Right lobe of liver (tissue), 6 donors: ENCODE measurements at regions not wholly inside any gene's neighbourhood (a gene's known extent, or its start where the extent isn't known, plus 50 kb on each side); places are given as distances from the start of the nearest gene placed in this dataset.

Source experiments
- ATAC-seq, 4 donors: fragments of 200-7000 bp; cut with Tn5 transposase; one replicate each; pipeline ENCODE4 v1.9.1; 2020; ENCODE audit warnings: mild to moderate bottlenecking in 4 of 4, moderate library complexity in 4 of 4
- DNase-seq, 3 donors: peaks; one replicate each; pipeline ENCODE4 v3.0.0-alpha.2; 2020
- H3K27ac ChIP-seq, 3 donors: fragments of 200-600 bp; one replicate each; pipeline ENCODE4 v1.8.0; 2022
- H3K27me3 ChIP-seq, 2 donors: fragments of 200-600 bp; one replicate each; pipeline ENCODE4 v1.8.0; 2022
- H3K36me3 ChIP-seq, 4 donors: fragments of 200-600 bp; sonication (generic) in 1 of 4; one replicate each; pipeline versions ENCODE4 v1.5.1 to v1.8.0; 2017 to 2022; ENCODE audit warnings: control low read depth in 1 of 4
- H3K4me1 ChIP-seq, 4 donors: fragments of 200-600 bp; sonication (generic) in 1 of 4; one replicate each; pipeline versions ENCODE4 v1.5.1 to v1.8.0; 2017 to 2022; ENCODE audit warnings: control low read depth in 1 of 4
- H3K4me3 ChIP-seq, 3 donors: fragments of 200-600 bp; one replicate each; pipeline ENCODE4 v1.8.0; 2022
- H3K9me3 ChIP-seq, 4 donors: fragments of 200-600 bp; sonication (generic) in 1 of 4; one replicate each; pipeline versions ENCODE4 v1.5.1 to v1.8.0; 2017 to 2022; ENCODE audit warnings: control low read depth in 1 of 4
- CTCF ChIP-seq, 4 donors: fragments of 200-600 bp in 3 of 4; fragments of 450-650 bp in 1 of 4; IDR thresholded peaks; one replicate each; pipeline versions ENCODE4 v1.5.1 to v1.8.0; 2016 to 2022; ENCODE audit warnings: antibody characterized with exemption in 4 of 4, mild to moderate bottlenecking in 2 of 4
- POLR2A ChIP-seq: fragments of 450-650 bp; IDR thresholded peaks from one replicate; pipeline ENCODE4 v1.6.1; 2017; ENCODE audit warnings: antibody characterized with exemption, mild to moderate bottlenecking
- WGBS: methylation state at CpG from one replicate; pipeline ENCODE4 v1.1.6; 2018; ENCODE audit warnings: low coverage, low lambda C conversion rate; ENCODE audit not compliant: insufficient coverage; ENCODE audit errors: missing lambda C conversion rate; 5-methylcytosine and 5-hydroxymethylcytosine counted together
- intact Hi-C, 2 donors: fragments of 100-400 bp; cut with DNase I; formaldehyde crosslinking; loops; one replicate each; pipeline versions ENCODE4 v1.11.2 to v1.14.1; 2022
- donor health status: DM: no; HTN: yes; CAD: no.
- donor health status: DM: no; HTN: no; CAD: no.
- donor health status: DM: no; HTN: no; CAD: no.
- donor health status: DM: no; HTN: yes; CAD: no.
- donor health status: DM: no; HTN: yes; CAD: no.

- Histone ChIP-seq H3K4me1 (no peaks in the 10 kb centered on the region), H3K27ac (no peak overlapping the region), H3K36me3 (no peaks in the 10 kb centered on the region), H3K27me3 (no peaks in the 10 kb centered on the region), H3K4me3 (no peak overlapping the region), H3K9me3 (no peaks in the 10 kb centered on the region)
- 73% methylated on average over 3 of the region's 7 CpGs for WGBS
- no peak for ATAC-seq
- intact Hi-C loops = no loop called here
- no peak for DNase-seq
- TF ChIP-seq POLR2A = no peak
- no peak for TF ChIP-seq CTCF (IDR thresholded peaks at IDR 0.05)
These were observed 76.2 kb upstream of the KIF5B start for GRCh38 chr10:32132357-32132946.

- no peaks in the 10 kb centered on the region for H3K9me3 ChIP-seq
- no peaks in the 10 kb centered on the region for H3K36me3 ChIP-seq
- H3K27ac ChIP-seq = no peak overlapping the region
- WGBS = 38% methylated on average over 3 of the region's 3 CpGs
- H3K4me1 ChIP-seq = no peaks in the 10 kb centered on the region
- intact Hi-C loops = no loop called here
- no peaks in the 10 kb centered on the region for H3K27me3 ChIP-seq
- ATAC-seq = no peak
- TF ChIP-seq CTCF (IDR thresholded peaks at IDR 0.05) (no peak), POLR2A (no peak)
- DNase-seq = no peak
- no peak overlapping the region for H3K4me3 ChIP-seq
These were observed 75.2 kb upstream of the KIF5B start for GRCh38 chr10:32131388-32131787.

- no peaks in the 10 kb centered on the region for H3K27me3 ChIP-seq
- TF ChIP-seq CTCF (IDR thresholded peaks at IDR 0.05) (no peak), POLR2A (no peak)
- intact Hi-C loops = no loop called here
- no peaks in the 10 kb centered on the region for H3K9me3 ChIP-seq
- ATAC-seq (no peak), DNase-seq (no peak)
- WGBS = 74% methylated on average over 2 of the region's 2 CpGs
- H3K36me3 ChIP-seq = no peaks in the 10 kb centered on the region
- no peak overlapping the region for H3K27ac ChIP-seq
- no peak overlapping the region for H3K4me3 ChIP-seq
- no peaks in the 10 kb centered on the region for H3K4me1 ChIP-seq
These were observed 74.6 kb upstream of the KIF5B start for GRCh38 chr10:32130788-32131187.

- Histone ChIP-seq H3K27me3 (no peaks in the 10 kb centered on the region), H3K9me3 (no peaks in the 10 kb centered on the region), H3K36me3 (no peaks in the 10 kb centered on the region), H3K27ac (no peak overlapping the region), H3K4me1 (no peaks in the 10 kb centered on the region), H3K4me3 (no peak overlapping the region)
- intact Hi-C loops = no loop called here
- TF ChIP-seq POLR2A (no peak), CTCF (IDR thresholded peaks at IDR 0.05) (no peak)
- ATAC-seq (no peak), DNase-seq (no peak)
- WGBS = 90% methylated on average over 7 of the region's 7 CpGs
These were observed 68.8 kb upstream of the KIF5B start for GRCh38 chr10:32125023-32125422.

GRCh38 chr10:32123021-32123420, 66.8 kb upstream of the KIF5B start:
- H3K27me3 ChIP-seq = no peaks in the 10 kb centered on the region
- no peak for ATAC-seq
- H3K27ac ChIP-seq = no peak overlapping the region
- no peaks in the 10 kb centered on the region for H3K4me1 ChIP-seq
- intact Hi-C loops = no loop called here
- DNase-seq = no peak
- H3K9me3 ChIP-seq = no peaks in the 10 kb centered on the region
- H3K4me3 ChIP-seq = no peak overlapping the region
- TF ChIP-seq CTCF (IDR thresholded peaks at IDR 0.05) = no peak
- TF ChIP-seq POLR2A = no peak
- no peaks in the 10 kb centered on the region for H3K36me3 ChIP-seq
- WGBS = 75% methylated on average over 1 of the region's 4 CpGs
